Ectodermal cell (in vitro differentiated cells): ENCODE measurements at regions not wholly inside any gene's neighbourhood (a gene's known extent, or its start where the extent isn't known, plus 50 kb on each side); places are given as distances from the start of the nearest gene placed in this dataset.
"Not testable (repeated sequence)": the region's sequence is repeated elsewhere in the genome, so short reads cannot be mapped to it uniquely, and the experiment has no call there.

Experiments used
- H3K27ac ChIP-seq: 2 replicates; pipeline ENCODE4 v1.7.0; 2013; ENCODE audit warnings: mild to moderate bottlenecking, low read depth, low read length; ENCODE audit not compliant: insufficient read depth, poor library complexity, severe bottlenecking
- H3K27me3 ChIP-seq: 2 replicates; pipeline ENCODE4 v1.7.0; 2013; ENCODE audit warnings: mild to moderate bottlenecking, low read length; ENCODE audit not compliant: insufficient read depth, control insufficient read depth, poor library complexity, severe bottlenecking
- H3K36me3 ChIP-seq: one replicate; pipeline ENCODE4 v1.7.0; 2013; ENCODE audit warnings: low read length; ENCODE audit not compliant: control insufficient read depth, insufficient read depth
- H3K4me1 ChIP-seq: one replicate; pipeline ENCODE4 v1.7.0; 2013; ENCODE audit warnings: low read length; ENCODE audit not compliant: control insufficient read depth, insufficient read depth
- H3K4me3 ChIP-seq: 2 replicates; pipeline ENCODE4 v1.7.0; 2013; ENCODE audit warnings: low read depth, low read length, control low read depth; ENCODE audit not compliant: insufficient read depth
- H3K9me3 ChIP-seq: 2 replicates; pipeline ENCODE4 v1.7.0; 2013; ENCODE audit warnings: mild to moderate bottlenecking, low read length, moderate library complexity; ENCODE audit not compliant: control insufficient read depth
- WGBS, 2 experiments: methylation state at CpG; one replicate each; pipeline ENCODE4 v1.1.7; 2013; ENCODE audit warnings: missing lambda C conversion rate in 2 of 2; 5-methylcytosine and 5-hydroxymethylcytosine counted together

- not testable (repeated sequence) for H3K27me3 ChIP-seq, H3K9me3 ChIP-seq, H3K4me3 ChIP-seq, H3K27ac ChIP-seq, H3K4me1 ChIP-seq, H3K36me3 ChIP-seq
- 93% methylated on average over 3 of the region's 3 CpGs; no CpG with 5 or more reads in 1 of the 2 experiments for WGBS, 2 experiments
Observed at GRCh38 chr5:67837225-67837624, 378.3 kb upstream of the PIK3R1 start.

GRCh38 chr5:67836496-67836895 lies 379.1 kb upstream of the PIK3R1 start:
- not testable (repeated sequence) for H3K36me3 ChIP-seq, H3K4me3 ChIP-seq, H3K9me3 ChIP-seq, H3K27me3 ChIP-seq, H3K27ac ChIP-seq, H3K4me1 ChIP-seq
- 92 to 93% methylated on average over 1 of the region's 1 CpG for WGBS, 2 experiments

- H3K9me3 ChIP-seq, result no peaks in the 10 kb centered on the region
- no peaks in the 10 kb centered on the region for H3K36me3 ChIP-seq
- no peak overlapping the region for H3K4me3 ChIP-seq
- WGBS, 2 experiments, result 82 to 90% methylated on average over 1 of the region's 1 CpG
- H3K27ac ChIP-seq, result no peak overlapping the region
- peaks cover 3% of the 10 kb centered on the region for H3K4me1 ChIP-seq
- H3K27me3 ChIP-seq, result no peaks in the 10 kb centered on the region
Observed at GRCh38 chr5:67831048-67831447, 384.5 kb upstream of the PIK3R1 start.

DNA sequence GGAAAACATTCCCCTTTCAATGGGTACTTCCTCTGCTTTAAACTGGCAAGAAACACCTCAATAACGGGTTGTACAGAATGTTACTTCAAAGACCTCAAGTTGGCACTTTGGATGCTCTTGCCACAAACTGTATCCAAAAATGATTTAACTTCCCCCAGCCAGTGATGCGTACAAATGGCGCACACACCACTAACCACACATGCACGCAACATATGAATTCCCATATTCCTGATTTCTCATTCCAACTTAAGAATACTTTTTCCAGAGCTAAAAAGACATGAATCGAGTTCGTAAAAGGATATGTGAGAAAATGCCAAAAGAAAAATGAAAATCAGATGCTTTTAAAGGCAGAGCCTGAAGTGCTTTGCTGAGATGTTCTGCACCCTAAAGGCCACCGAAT lies 388.0 kb upstream of the PIK3R1 start:
- H3K27ac ChIP-seq, result no peak overlapping the region
- H3K4me1 ChIP-seq, result peaks cover 3% of the 10 kb centered on the region
- H3K9me3 ChIP-seq, result no peaks in the 10 kb centered on the region
- H3K36me3 ChIP-seq, result no peaks in the 10 kb centered on the region
- WGBS, 2 experiments, result 81 to 82% methylated on average over 7 of the region's 7 CpGs
- H3K27me3 ChIP-seq, result no peaks in the 10 kb centered on the region
- no peak overlapping the region for H3K4me3 ChIP-seq

DNA sequence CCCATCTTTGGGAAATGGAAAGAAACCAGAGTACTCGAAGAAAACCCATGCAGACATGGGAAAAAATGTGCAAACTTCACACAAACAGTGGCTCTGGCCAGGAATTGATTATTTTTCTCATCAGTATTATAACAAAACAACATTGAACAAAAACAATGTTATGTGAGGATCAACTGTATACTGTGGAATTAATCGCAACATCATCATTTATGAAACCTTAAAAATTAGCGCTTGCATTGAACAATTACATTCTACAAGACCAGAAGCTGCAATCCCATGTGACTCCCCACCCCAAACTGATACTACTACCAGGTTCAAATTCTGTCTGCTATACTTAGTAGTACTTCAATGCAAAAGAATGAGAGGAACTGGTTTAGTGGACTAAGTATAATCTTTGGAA lies 390.7 kb upstream of the PIK3R1 start:
- no peak overlapping the region for H3K4me3 ChIP-seq
- no peaks in the 10 kb centered on the region for H3K4me1 ChIP-seq
- H3K9me3 ChIP-seq, result no peaks in the 10 kb centered on the region
- no peaks in the 10 kb centered on the region for H3K27me3 ChIP-seq
- no peaks in the 10 kb centered on the region for H3K36me3 ChIP-seq
- no peak overlapping the region for H3K27ac ChIP-seq
- WGBS, 2 experiments, result 97 to 98% methylated on average over 3 of the region's 3 CpGs

DNA sequence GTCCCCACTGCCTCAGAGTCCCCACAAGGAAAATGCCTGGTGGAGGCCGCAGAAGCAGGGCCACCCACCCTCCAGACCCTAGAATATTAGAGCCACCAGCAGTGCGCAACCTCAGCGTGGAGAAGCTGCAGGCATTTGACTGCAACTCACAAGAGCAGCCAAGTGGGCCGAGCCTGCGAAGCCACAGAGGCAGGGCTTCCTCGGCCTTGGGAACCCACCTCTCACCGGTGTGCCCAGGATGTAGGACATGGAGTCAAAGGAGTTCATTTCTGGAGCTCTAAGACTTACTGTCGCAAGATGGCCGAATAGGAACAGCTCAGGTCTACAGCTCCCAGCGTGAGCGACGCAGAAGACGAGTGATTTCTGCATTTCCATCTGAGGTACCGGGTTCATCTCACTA lies 397.9 kb upstream of the PIK3R1 start:
- no peaks in the 10 kb centered on the region for H3K36me3 ChIP-seq
- H3K4me1 ChIP-seq, result no peaks in the 10 kb centered on the region
- H3K27ac ChIP-seq, result no peak overlapping the region
- no peak overlapping the region for H3K4me3 ChIP-seq
- no peaks in the 10 kb centered on the region for H3K9me3 ChIP-seq
- H3K27me3 ChIP-seq, result no peaks in the 10 kb centered on the region
- WGBS, 2 experiments, result 79 to 87% methylated on average over 11 to 13 of the region's 14 CpGs

DNA sequence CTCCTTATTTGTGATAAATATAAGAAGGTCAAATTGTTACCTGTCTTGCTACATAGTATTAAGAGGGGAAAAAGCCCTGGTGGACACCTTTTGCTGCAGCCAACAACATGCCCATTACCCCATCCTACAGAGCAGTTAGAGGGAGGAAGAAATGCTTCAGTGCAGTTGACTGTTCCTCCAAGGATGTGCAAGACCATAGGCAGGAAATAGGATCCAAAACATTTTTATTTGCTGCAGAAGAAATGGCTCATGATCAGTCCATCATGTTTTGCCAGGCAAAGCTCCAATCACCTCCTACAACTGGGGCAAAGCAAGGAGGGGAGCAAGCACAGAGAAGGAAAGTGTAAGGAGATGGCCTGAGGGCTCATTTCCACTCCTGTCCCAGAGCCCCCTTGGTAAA lies 399.1 kb upstream of the PIK3R1 start:
- no peak overlapping the region for H3K4me3 ChIP-seq
- H3K9me3 ChIP-seq, result no peaks in the 10 kb centered on the region
- no peaks in the 10 kb centered on the region for H3K4me1 ChIP-seq
- no peaks in the 10 kb centered on the region for H3K36me3 ChIP-seq
- H3K27me3 ChIP-seq, result no peaks in the 10 kb centered on the region
- no peak overlapping the region for H3K27ac ChIP-seq

DNA sequence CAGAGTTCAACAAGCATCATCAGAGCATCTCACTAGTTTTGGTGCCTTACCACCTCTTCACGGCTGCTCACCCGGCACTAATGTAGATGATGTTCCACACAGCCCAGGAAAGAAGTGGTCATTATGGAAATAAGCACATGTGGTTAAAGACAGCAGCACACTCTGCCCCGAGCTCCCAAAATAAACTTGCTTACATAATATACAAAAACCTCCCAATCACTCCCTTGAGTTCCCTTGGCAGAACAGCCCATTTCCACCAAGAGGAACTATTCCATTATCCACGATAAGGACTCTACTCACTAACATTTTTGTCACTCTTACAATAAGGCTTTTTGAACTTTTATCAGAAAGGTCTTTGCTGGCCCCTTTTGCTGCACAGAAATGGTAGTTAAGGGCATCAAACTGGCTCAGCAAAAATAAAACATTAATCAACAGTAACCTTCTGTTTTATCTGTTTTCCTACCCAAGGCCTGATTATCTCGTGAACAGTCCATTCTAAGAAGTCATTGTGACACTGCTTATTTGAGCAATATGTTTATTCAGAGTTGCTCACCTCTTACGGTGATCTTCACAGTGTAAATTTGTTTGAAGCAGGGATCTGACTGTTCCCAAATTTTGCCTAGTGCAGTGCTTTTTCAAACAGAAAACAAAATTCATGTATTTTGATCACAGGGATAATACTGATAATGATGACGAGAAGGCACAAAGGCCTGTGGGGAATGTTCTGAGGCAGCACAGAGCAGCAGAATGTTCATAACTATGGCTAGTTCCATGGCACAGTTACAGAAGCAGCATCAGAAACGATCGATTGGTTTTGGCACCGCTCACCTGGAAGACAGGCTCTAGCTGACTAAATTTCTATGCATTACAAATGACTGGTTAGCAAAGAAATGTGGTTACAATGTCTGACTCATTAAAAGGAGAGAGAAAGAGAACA lies 399.8 kb upstream of the PIK3R1 start:
- no peaks in the 10 kb centered on the region for H3K9me3 ChIP-seq
- H3K27me3 ChIP-seq, result no peaks in the 10 kb centered on the region
- no peaks in the 10 kb centered on the region for H3K36me3 ChIP-seq
- no peaks in the 10 kb centered on the region for H3K4me1 ChIP-seq
- 95% methylated on average over 10 of the region's 10 CpGs for WGBS, 2 experiments
- H3K4me3 ChIP-seq, result no peak overlapping the region
- no peak overlapping the region for H3K27ac ChIP-seq

DNA sequence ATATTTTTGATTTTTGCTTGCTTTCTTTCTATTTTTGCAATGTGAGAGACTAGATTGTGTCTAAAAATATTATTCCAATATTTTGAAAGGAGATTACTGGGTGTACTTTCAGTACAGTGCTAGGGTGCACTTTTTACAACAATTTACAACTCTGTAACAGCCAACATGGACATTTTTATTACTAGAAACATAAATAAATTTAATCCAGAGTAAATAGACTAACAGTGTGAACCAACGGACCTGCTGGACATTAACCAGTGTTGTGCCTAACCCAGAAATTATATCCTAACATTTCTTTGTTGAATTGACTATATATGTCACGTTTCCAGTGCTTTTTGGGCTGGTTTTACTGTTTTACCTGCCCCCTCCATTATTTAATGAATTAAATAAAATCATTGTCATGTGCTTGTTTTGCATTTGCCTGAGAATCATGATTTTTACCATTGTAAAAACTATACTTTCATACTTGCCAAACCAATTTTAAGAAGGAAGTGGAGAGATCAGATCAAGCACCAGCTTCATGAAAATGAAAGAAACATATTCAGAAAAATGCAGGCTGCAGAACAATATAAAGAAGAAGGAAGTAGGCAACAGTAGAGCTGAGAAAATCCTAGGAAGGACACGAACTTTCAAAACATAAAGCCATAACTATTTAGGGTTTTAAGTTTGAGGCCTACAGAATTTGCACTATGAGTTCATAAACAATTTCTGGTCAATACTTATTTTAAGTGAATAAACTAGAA lies 400.8 kb upstream of the PIK3R1 start:
- no peaks in the 10 kb centered on the region for H3K27me3 ChIP-seq
- no peaks in the 10 kb centered on the region for H3K9me3 ChIP-seq
- H3K4me3 ChIP-seq, result no peak overlapping the region
- H3K27ac ChIP-seq, result no peak overlapping the region
- no peaks in the 10 kb centered on the region for H3K4me1 ChIP-seq
- H3K36me3 ChIP-seq, result no peaks in the 10 kb centered on the region
- 98% methylated on average over 3 of the region's 3 CpGs; no CpG with 5 or more reads in 1 of the 2 experiments for WGBS, 2 experiments

DNA sequence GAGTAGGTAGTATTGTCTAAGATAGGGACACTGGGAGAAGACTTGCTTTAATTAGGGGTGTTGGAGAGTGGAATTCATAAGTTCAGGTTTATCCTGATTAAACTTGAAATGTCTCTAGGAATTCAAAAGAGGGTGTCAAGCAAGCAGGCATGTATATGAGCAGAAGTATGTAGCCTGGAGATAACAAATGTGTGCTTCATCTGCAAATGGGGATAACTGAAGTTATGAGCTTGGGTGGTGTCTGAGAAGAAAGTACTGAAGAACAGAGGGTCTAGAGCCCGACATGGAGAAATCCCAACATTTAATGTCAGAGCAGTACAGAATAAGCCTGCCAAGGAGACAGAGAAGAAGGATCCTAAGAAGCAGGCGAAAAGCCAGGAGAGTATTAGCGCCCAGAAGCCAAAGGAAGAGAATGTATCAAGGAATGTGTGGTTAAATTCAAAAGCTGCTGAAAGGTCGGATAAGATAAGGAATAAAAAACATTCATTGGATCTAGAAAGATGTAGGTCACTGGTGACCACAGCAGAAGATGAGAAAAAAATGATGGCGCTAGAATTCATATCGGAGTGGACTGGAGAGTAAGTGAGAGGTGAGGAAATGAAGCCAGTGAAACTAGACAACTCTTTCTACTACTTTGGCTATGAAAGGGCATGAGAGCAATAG lies 401.5 kb upstream of the PIK3R1 start:
- H3K4me1 ChIP-seq, result no peaks in the 10 kb centered on the region
- 94 to 96% methylated on average over 6 of the region's 6 CpGs for WGBS, 2 experiments
- no peaks in the 10 kb centered on the region for H3K9me3 ChIP-seq
- no peak overlapping the region for H3K27ac ChIP-seq
- H3K4me3 ChIP-seq, result no peak overlapping the region
- no peaks in the 10 kb centered on the region for H3K36me3 ChIP-seq
- no peaks in the 10 kb centered on the region for H3K27me3 ChIP-seq
